Inferior parietal cortex (tissue), 1 donor: ENCODE measurements at regions not wholly inside any gene's neighbourhood (a gene's known extent, or its start where the extent isn't known, plus 50 kb on each side); places are given as distances from the start of the nearest gene placed in this dataset.

Experiments used
- DNase-seq: peaks from one replicate; pipeline ENCODE4 v3.0.0-alpha.2; 2016; ENCODE audit errors: extremely low spot score

- DNase-seq: no peak
These were observed 1237.3 kb upstream of the C9orf72 start for GRCh38 chr9:28810388-28811075.

- DNase-seq: no peak
These were observed 1247.5 kb upstream of the C9orf72 start for GRCh38 chr9:28820741-28821140.

- DNase-seq: no peak
These were observed 1248.0 kb upstream of the C9orf72 start for GRCh38 chr9:28821240-28821639.

- no peak for DNase-seq
These were observed 1251.2 kb upstream of the C9orf72 start for GRCh38 chr9:28824432-28824963.

- no peak for DNase-seq
These were observed 1259.0 kb upstream of the C9orf72 start for GRCh38 chr9:28832168-28832770.

GRCh38 chr9:28834156-28834555 is 1260.9 kb upstream of the C9orf72 start:
- DNase-seq: no peak

- no peak for DNase-seq
These were observed 1266.6 kb upstream of the C9orf72 start for GRCh38 chr9:28839778-28840430.

- DNase-seq: no peak
These were observed 1268.5 kb upstream of the C9orf72 start for GRCh38 chr9:28841775-28842174.

- DNase-seq: no peak
These were observed 1274.0 kb upstream of the C9orf72 start for GRCh38 chr9:28847331-28847730.

GRCh38 chr9:28848671-28849070 is 1275.4 kb upstream of the C9orf72 start:
- DNase-seq: no peak

GRCh38 chr9:28853477-28853876 is 1280.2 kb upstream of the C9orf72 start:
- DNase-seq: no peak

GRCh38 chr9:28866951-28867350 is 1293.7 kb upstream of the C9orf72 start:
- DNase-seq: no peak

GRCh38 chr9:28868228-28868990 is 1295.1 kb upstream of the C9orf72 start:
- no peak for DNase-seq

GRCh38 chr9:28882529-28882928 is 1309.2 kb upstream of the C9orf72 start:
- no peak for DNase-seq

GRCh38 chr9:28883234-28883633 is 1310.0 kb upstream of the C9orf72 start:
- no peak for DNase-seq

- no peak for DNase-seq
These were observed 1314.1 kb upstream of the C9orf72 start for GRCh38 chr9:28887188-28887884.

GRCh38 chr9:28888806-28889205 is 1315.5 kb upstream of the C9orf72 start:
- no peak for DNase-seq

- no peak for DNase-seq
These were observed 1319.3 kb upstream of the C9orf72 start for GRCh38 chr9:28892538-28892937.

GRCh38 chr9:28899267-28899666 is 1326.0 kb upstream of the C9orf72 start:
- DNase-seq: no peak

GRCh38 chr9:28899926-28900325 is 1326.6 kb upstream of the C9orf72 start:
- DNase-seq: no peak

- DNase-seq: no peak
These were observed 1327.1 kb upstream of the C9orf72 start for GRCh38 chr9:28900406-28900805.

GRCh38 chr9:28909526-28909925 is 1336.2 kb upstream of the C9orf72 start:
- no peak for DNase-seq
